IMR-90 (cell line): ENCODE measurements at regions not wholly inside any gene's neighbourhood (a gene's known extent, or its start where the extent isn't known, plus 50 kb on each side); places are given as distances from the start of the nearest gene placed in this dataset.
"Not testable (repeated sequence)": the region's sequence is repeated elsewhere in the genome, so short reads cannot be mapped to it uniquely, and the experiment has no call there.

Source experiments
- BHLHE40 ChIP-seq: fragments of 150-350 bp; IDR thresholded peaks from 2 replicates; pipeline ENCODE4 v1.6.1; 2016; ENCODE audit warnings: mild to moderate bottlenecking, low read depth, low read length
- CEBPB ChIP-seq: IDR thresholded peaks from 2 replicates; pipeline ENCODE4 v1.6.1; 2012; ENCODE audit warnings: low read depth, low read length, improper control_type of control experiment
- CHD1 ChIP-seq: IDR thresholded peaks from 2 replicates; pipeline ENCODE4 v1.6.1; 2012; ENCODE audit warnings: low read depth, low read length, improper control_type of control experiment
- ELK1 ChIP-seq: fragments of 150-350 bp; IDR thresholded peaks from 2 replicates; pipeline ENCODE4 v1.6.1; 2016; ENCODE audit warnings: low read depth, mild to moderate bottlenecking, low read length, moderate library complexity, borderline replicate concordance
- MAFK ChIP-seq: IDR thresholded peaks from 2 replicates; pipeline ENCODE4 v1.6.1; 2012; ENCODE audit warnings: low read depth, low read length, improper control_type of control experiment
- MXI1 ChIP-seq: IDR thresholded peaks from 2 replicates; pipeline ENCODE4 v1.6.1; 2012; ENCODE audit warnings: low read depth, mild to moderate bottlenecking, low read length, moderate library complexity, borderline replicate concordance
- POLR2A ChIP-seq: IDR thresholded peaks from 2 replicates; pipeline ENCODE4 v1.6.1; 2012; ENCODE audit warnings: mild to moderate bottlenecking, low read depth, low read length
- RAD21 ChIP-seq: IDR thresholded peaks from 2 replicates; pipeline ENCODE4 v1.6.1; 2012; ENCODE audit warnings: low read length, improper control_type of control experiment
- RFX5 ChIP-seq: IDR thresholded peaks from 2 replicates; pipeline ENCODE4 v1.8.0; 2012; ENCODE audit warnings: low read depth, mild to moderate bottlenecking, low read length, moderate library complexity
- SMC3 ChIP-seq: fragments of 150-350 bp; IDR thresholded peaks from 2 replicates; pipeline ENCODE4 v1.6.1; 2016; ENCODE audit warnings: low read depth, mild to moderate bottlenecking, antibody characterized with exemption, low read length, moderate library complexity
- TF ChIP-seq, protein P1 (sequence below): conservative IDR thresholded peaks from 2 replicates; pipeline ENCODE4 v1.5.1; 2012; ENCODE audit warnings: mild to moderate bottlenecking, low read depth, low read length, improper control_type of control experiment
- TF ChIP-seq, protein P2 (sequence below): fragments of 150-350 bp; IDR thresholded peaks from 2 replicates; pipeline ENCODE4 v1.6.1; 2017; ENCODE audit warnings: mild to moderate bottlenecking, antibody characterized with exemption, low read length, low read depth

GRCh38 chr16:10290467-10291105 lies 95.3 kb upstream of the ATF7IP2 start:
- TF ChIP-seq, protein P1, sequence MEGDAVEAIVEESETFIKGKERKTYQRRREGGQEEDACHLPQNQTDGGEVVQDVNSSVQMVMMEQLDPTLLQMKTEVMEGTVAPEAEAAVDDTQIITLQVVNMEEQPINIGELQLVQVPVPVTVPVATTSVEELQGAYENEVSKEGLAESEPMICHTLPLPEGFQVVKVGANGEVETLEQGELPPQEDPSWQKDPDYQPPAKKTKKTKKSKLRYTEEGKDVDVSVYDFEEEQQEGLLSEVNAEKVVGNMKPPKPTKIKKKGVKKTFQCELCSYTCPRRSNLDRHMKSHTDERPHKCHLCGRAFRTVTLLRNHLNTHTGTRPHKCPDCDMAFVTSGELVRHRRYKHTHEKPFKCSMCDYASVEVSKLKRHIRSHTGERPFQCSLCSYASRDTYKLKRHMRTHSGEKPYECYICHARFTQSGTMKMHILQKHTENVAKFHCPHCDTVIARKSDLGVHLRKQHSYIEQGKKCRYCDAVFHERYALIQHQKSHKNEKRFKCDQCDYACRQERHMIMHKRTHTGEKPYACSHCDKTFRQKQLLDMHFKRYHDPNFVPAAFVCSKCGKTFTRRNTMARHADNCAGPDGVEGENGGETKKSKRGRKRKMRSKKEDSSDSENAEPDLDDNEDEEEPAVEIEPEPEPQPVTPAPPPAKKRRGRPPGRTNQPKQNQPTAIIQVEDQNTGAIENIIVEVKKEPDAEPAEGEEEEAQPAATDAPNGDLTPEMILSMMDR, result not testable (repeated sequence)
- not testable (repeated sequence) for TF ChIP-seq POLR2A, CEBPB, BHLHE40, RAD21, ELK1, CHD1, MXI1, MAFK, SMC3, RFX5
- TF ChIP-seq, protein P2, sequence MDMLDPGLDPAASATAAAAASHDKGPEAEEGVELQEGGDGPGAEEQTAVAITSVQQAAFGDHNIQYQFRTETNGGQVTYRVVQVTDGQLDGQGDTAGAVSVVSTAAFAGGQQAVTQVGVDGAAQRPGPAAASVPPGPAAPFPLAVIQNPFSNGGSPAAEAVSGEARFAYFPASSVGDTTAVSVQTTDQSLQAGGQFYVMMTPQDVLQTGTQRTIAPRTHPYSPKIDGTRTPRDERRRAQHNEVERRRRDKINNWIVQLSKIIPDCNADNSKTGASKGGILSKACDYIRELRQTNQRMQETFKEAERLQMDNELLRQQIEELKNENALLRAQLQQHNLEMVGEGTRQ, result not testable (repeated sequence)
